K562 (cell line): ENCODE measurements at regions not wholly inside any gene's neighbourhood (a gene's known extent, or its start where the extent isn't known, plus 50 kb on each side); places are given as distances from the start of the nearest gene placed in this dataset.

Experiments
- ATAC-seq: fragments of 200-7000 bp; cut with Tn5 transposase; 3 replicates; pipeline ENCODE4 v1.9.1; 2020; ENCODE audit warnings: moderate library complexity
- BruUV-seq: library from RNA; stranded (reverse); fragments of 400-500 nt; replicated peaks from 2 replicates; lab custom pipeline; 2021; lab: Mats Ljungman, UMichigan
- CTCF ChIA-PET: fragments of 300-600 bp; formaldehyde crosslinking; extraction: SDS; loops from one replicate; lab custom pipeline; 2021; ENCODE audit warnings: low intra/inter-chr PET ratio; lab: Yijun Ruan, JAX
- POLR2A ChIA-PET: fragments of 300-600, 350-650 bp; sonication (Branson Sonifier 250); formaldehyde crosslinking; extraction: SDS; loops from one replicate; lab custom pipeline; 2021; ENCODE audit warnings: antibody characterized with exemption, inconsistent platforms; lab: Yijun Ruan, JAX
- DNase-seq, 4 experiments: peaks; one replicate each; pipeline versions ENCODE4 v3.0.0 to v3.0.0-alpha.2; 2011 to 2018; ENCODE audit warnings: low spot score in 3 of 4, mixed read lengths in 3 of 4; ENCODE audit errors: extremely low read depth in 1 of 4
- FAIRE-seq: peaks from 2 replicates; lab custom pipeline; 2011; peaks lifted over from hg19 to GRCh38; lab: Jason Lieb, UNC
- H2AFZ ChIP-seq: 2 replicates; pipeline ENCODE4 v1.6.0; 2011; ENCODE audit warnings: low read depth, low read length, control low read depth, inconsistent platforms
- H3K27ac ChIP-seq: fragments of 200-600 bp; 3 replicates; pipeline ENCODE4 v1.8.0; 2011; ENCODE audit warnings: low read depth, mild to moderate bottlenecking, control low read depth, inconsistent platforms, low read length, moderate library complexity, mixed read lengths; ENCODE audit errors: extremely low read depth
- H3K27me3 ChIP-seq, 2 experiments: fragments of 300-600 bp in 1 of 2; 2 replicates in 1 of 2; 3 replicates in 1 of 2; pipeline versions ENCODE4 v1.6.0 to v1.8.0; 2011; ENCODE audit warnings: inconsistent platforms in 2 of 2, low read length in 2 of 2, mild to moderate bottlenecking in 1 of 2, mixed read lengths in 1 of 2, moderate library complexity in 1 of 2; ENCODE audit not compliant: control insufficient read depth in 2 of 2, insufficient read depth in 2 of 2
- H3K36me3 ChIP-seq: fragments of 300-600 bp; 3 replicates; pipeline ENCODE4 v1.8.0; 2011; ENCODE audit warnings: mild to moderate bottlenecking, low read length, inconsistent platforms; ENCODE audit not compliant: control insufficient read depth, insufficient read depth
- H3K4me1 ChIP-seq, 2 experiments: fragments of 200-600 bp in 1 of 2; replicated peaks in 1 of 2; 2 replicates in 1 of 2; 3 replicates in 1 of 2; pipeline versions ENCODE4 v1.5.1 to v1.8.0; 2011; ENCODE audit warnings: inconsistent platforms in 2 of 2, low read length in 2 of 2, mild to moderate bottlenecking in 1 of 2, mixed read lengths in 1 of 2, moderate library complexity in 1 of 2; ENCODE audit not compliant: control insufficient read depth in 2 of 2, insufficient read depth in 2 of 2
- H3K4me2 ChIP-seq: 2 replicates; pipeline ENCODE4 v1.6.1; 2011; ENCODE audit warnings: low read length, control low read depth, inconsistent platforms, mixed read lengths; ENCODE audit not compliant: insufficient read depth
- H3K4me3 ChIP-seq: fragments of 200-600 bp; sonication (generic), shearing (Covaris generic); 2 replicates; pipeline ENCODE4 v1.5.1; 2016; ENCODE audit warnings: control low read depth, inconsistent platforms
- H3K79me2 ChIP-seq: fragments of 200-600 bp; 3 replicates; pipeline ENCODE4 v1.8.0; 2011; ENCODE audit warnings: low read length, inconsistent platforms; ENCODE audit not compliant: control insufficient read depth, insufficient read depth
- H3K9ac ChIP-seq, 2 experiments: 2 replicates each; pipeline versions ENCODE4 v1.6.0 to v1.6.1; 2011; ENCODE audit warnings: low read depth in 2 of 2, low read length in 2 of 2, control low read depth in 1 of 2, inconsistent platforms in 1 of 2, mild to moderate bottlenecking in 1 of 2, mixed read lengths in 1 of 2; ENCODE audit not compliant: insufficient read depth in 1 of 2
- H3K9me1 ChIP-seq: one replicate; pipeline ENCODE4 v1.6.0; 2011; ENCODE audit warnings: inconsistent platforms, mild to moderate bottlenecking, low read length, moderate library complexity; ENCODE audit not compliant: control insufficient read depth, insufficient read depth
- H3K9me3 ChIP-seq: replicated peaks from 2 replicates; pipeline ENCODE4 v1.5.1; 2011; ENCODE audit warnings: low read depth, low read length, inconsistent platforms; ENCODE audit not compliant: control insufficient read depth, insufficient read depth
- H4K20me1 ChIP-seq: replicated peaks from 2 replicates; pipeline ENCODE4 v1.6.1; 2011; ENCODE audit warnings: low read length, inconsistent platforms, mixed read lengths; ENCODE audit not compliant: control insufficient read depth, insufficient read depth
- ATF1 ChIP-seq, 2 experiments: fragments of 450-650 bp in 1 of 2; IDR thresholded peaks; 2 replicates each; pipeline ENCODE4 v1.6.1; 2016; ENCODE audit warnings: missing compliant biosample characterization in 1 of 2, missing genetic modification characterization in 1 of 2
- EWSR1 ChIP-seq: fragments of 450-650 bp; IDR thresholded peaks from 2 replicates; pipeline ENCODE4 v1.6.1; 2018; ENCODE audit warnings: borderline replicate concordance, mild to moderate bottlenecking, low read depth, moderate library complexity; ENCODE audit not compliant: partially characterized antibody
- FOS ChIP-seq: IDR thresholded peaks from 3 replicates; pipeline ENCODE4 v1.6.1; 2011; ENCODE audit not compliant: insufficient read length; ENCODE audit errors: extremely low read depth
- GTF2A2 ChIP-seq: IDR thresholded peaks from 2 replicates; pipeline ENCODE4 v1.6.1; 2016; ENCODE audit warnings: mild to moderate bottlenecking, missing genetic modification characterization, missing compliant biosample characterization
- PCBP1 ChIP-seq: fragments of 200-400 bp; formaldehyde crosslinking; IDR thresholded peaks from 2 replicates; pipeline ENCODE4 v1.6.1; 2018; ENCODE audit warnings: mild to moderate bottlenecking, low read depth, low read length; ENCODE audit not compliant: poor library complexity, severe bottlenecking
- PHB ChIP-seq: fragments of 250-450 bp; sonication (Bioruptor Pico); IDR thresholded peaks from 2 replicates; pipeline ENCODE4 v1.5.0; 2021
- PHF8 ChIP-seq: fragments of 200-600 bp; sonication (generic); IDR thresholded peaks from 2 replicates; pipeline ENCODE4 v1.6.1; 2012; ENCODE audit warnings: mixed run types, mild to moderate bottlenecking, inconsistent platforms, low read length, moderate library complexity, borderline replicate concordance
- PRPF4 ChIP-seq: fragments of 200-400 bp; formaldehyde crosslinking; IDR thresholded peaks from one replicate; pipeline ENCODE4 v1.6.1; 2017; ENCODE audit warnings: low read length, low read depth, mild to moderate bottlenecking; ENCODE audit not compliant: insufficient read depth, poor library complexity, severe bottlenecking
- RHOXF2B ChIP-seq: fragments of 250-450 bp; sonication (Bioruptor Pico); conservative IDR thresholded peaks from 2 replicates; pipeline ENCODE4 v1.5.1; 2021
- SMAD2 ChIP-seq: fragments of 150-350 bp; IDR thresholded peaks from 2 replicates; pipeline ENCODE4 v1.6.1; 2014; ENCODE audit warnings: low read depth, mild to moderate bottlenecking, low read length
- SRSF9 ChIP-seq: fragments of 200-400 bp; formaldehyde crosslinking; IDR thresholded peaks from 2 replicates; pipeline ENCODE4 v1.6.1; 2017; ENCODE audit warnings: low read depth, low read length, borderline replicate concordance
- YY1 ChIP-seq, 3 experiments: IDR thresholded peaks; 2 replicates each; pipeline ENCODE4 v1.6.1; 2011; ENCODE audit warnings: low read length in 2 of 3, mild to moderate bottlenecking in 2 of 3, moderate library complexity in 2 of 3, borderline replicate concordance in 1 of 3, control low read depth in 1 of 3, low read depth in 1 of 3; ENCODE audit not compliant: insufficient read depth in 3 of 3, insufficient replicate concordance in 2 of 3, control insufficient read depth in 1 of 3, insufficient read length in 1 of 3; ENCODE audit errors: extremely low read depth in 1 of 3
- ZBTB43 ChIP-seq: sonication (generic); formaldehyde crosslinking; IDR thresholded peaks from 2 replicates; pipeline ENCODE4 v1.8.0; 2023; ENCODE audit warnings: mild to moderate bottlenecking, missing genetic modification reagents
- WGBS: fragments of 100-300 bp; shearing (Covaris generic); methylation state at CpG from one replicate; pipeline ENCODE4 v1.1.6; 2016; ENCODE audit warnings: low coverage, mixed read lengths; ENCODE audit not compliant: insufficient coverage; ENCODE audit errors: missing lambda C conversion rate; 5-methylcytosine and 5-hydroxymethylcytosine counted together
- in situ Hi-C: fragments of 300-500 bp; cut with MboI; formaldehyde crosslinking; loops from 4 replicates; pipeline ENCODE4 v1.15.0; 2018; ENCODE audit warnings: inconsistent platforms, mixed read lengths
- intact Hi-C: fragments of 100-400 bp; cut with micrococcal nuclease; formaldehyde crosslinking; loops from 2 replicates; pipeline ENCODE4 v1.14.2; 2022
- TF ChIP-seq, protein P1 (sequence below): fragments of 250-450 bp; sonication (Bioruptor Pico); IDR thresholded peaks from 2 replicates; pipeline ENCODE4 v1.5.0; 2021; ENCODE audit warnings: mild to moderate bottlenecking, borderline replicate concordance

- Histone ChIP-seq H3K4me1 (no peaks in the 10 kb centered on the region), H3K27ac (no peak overlapping the region), H3K79me2 (no peaks in the 10 kb centered on the region), H3K9ac (no peak overlapping the region), H3K9me3 (no peaks in the 10 kb centered on the region), H3K36me3 (no peaks in the 10 kb centered on the region)
- POLR2A ChIA-PET = no interaction called here
- FAIRE-seq = no peak
- CTCF ChIA-PET = no interaction called here
- 0% methylated on average over 2 of the region's 2 CpGs for WGBS
- intact Hi-C loops = no loop called here
- no peak for ATAC-seq
- DNase-seq = no peak
- TF ChIP-seq SMAD2 (no peak), PHB (CRISPR knock-in tag) (no peak), SRSF9 (no peak), GTF2A2 (no peak), YY1 (IDR thresholded peaks at IDR 0.05; ENCODE audit: borderline replicate concordance in 1 of 3, control insufficient read depth in 1 of 3, extremely low read depth in 1 of 3, insufficient read depth in 3 of 3, insufficient read length in 1 of 3, insufficient replicate concordance in 2 of 3, low read depth in 1 of 3, low read length in 2 of 3) (no peak), ZBTB43 (CRISPR knock-in tag) (no peak), PRPF4 (no peak), EWSR1 (no peak), RHOXF2B (no peak), PCBP1 (no peak), PHF8 (no peak), ATF1 (CRISPR knock-in tag; IDR thresholded peaks at IDR 0.05) (no peak), ATF1 (tag; IDR thresholded peaks at IDR 0.05) (no peak), FOS (no peak)
- TF ChIP-seq, protein P1, sequence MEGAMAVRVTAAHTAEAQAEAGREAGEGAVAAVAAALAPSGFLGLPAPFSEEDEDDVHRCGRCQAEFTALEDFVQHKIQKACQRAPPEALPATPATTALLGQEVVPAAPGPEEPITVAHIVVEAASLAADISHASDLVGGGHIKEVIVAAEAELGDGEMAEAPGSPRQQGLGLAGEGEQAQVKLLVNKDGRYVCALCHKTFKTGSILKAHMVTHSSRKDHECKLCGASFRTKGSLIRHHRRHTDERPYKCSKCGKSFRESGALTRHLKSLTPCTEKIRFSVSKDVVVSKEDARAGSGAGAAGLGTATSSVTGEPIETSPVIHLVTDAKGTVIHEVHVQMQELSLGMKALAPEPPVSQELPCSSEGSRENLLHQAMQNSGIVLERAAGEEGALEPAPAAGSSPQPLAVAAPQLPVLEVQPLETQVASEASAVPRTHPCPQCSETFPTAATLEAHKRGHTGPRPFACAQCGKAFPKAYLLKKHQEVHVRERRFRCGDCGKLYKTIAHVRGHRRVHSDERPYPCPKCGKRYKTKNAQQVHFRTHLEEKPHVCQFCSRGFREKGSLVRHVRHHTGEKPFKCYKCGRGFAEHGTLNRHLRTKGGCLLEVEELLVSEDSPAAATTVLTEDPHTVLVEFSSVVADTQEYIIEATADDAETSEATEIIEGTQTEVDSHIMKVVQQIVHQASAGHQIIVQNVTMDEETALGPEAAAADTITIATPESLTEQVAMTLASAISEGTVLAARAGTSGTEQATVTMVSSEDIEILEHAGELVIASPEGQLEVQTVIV (CRISPR knock-in tag) = no peak
- TF ChIP-seq, all 486 proteins: peak for 0
- no peaks in the 10 kb centered on the region for H3K9me1 ChIP-seq
- in situ Hi-C loops = no loop called here
- no TSS peak for BruUV-seq
- H4K20me1 ChIP-seq = no peaks in the 10 kb centered on the region
- H3K4me2 ChIP-seq = no peak overlapping the region
- no peak overlapping the region for H3K4me3 ChIP-seq
- H3K27me3 ChIP-seq = peaks cover 2 to 7% of the 10 kb centered on the region in 2 experiments; a peak in 1 of 5 replicates
- H2AFZ ChIP-seq = no peak overlapping the region
Measured at GRCh38 chr10:118874171-118874570, 119.4 kb upstream of the CACUL1 start.
